ENCODE measurements at regions not wholly inside any gene's neighbourhood (a gene's known extent, or its start where the extent isn't known, plus 50 kb on each side); places are given as distances from the start of the nearest gene placed in this dataset.

GRCh38 chr6:126540161-126540560 lies 200.2 kb downstream of the CENPW start:
- TF ChIP-seq CTCF (IDR thresholded peaks at IDR 0.05) (no peak), POLR2A (IDR thresholded peaks at IDR 0.05) (no peak), EP300 (IDR thresholded peaks at IDR 0.05) (no peak)
